IPS DF 4.7 (cell line): ENCODE measurements at regions not wholly inside any gene's neighbourhood (a gene's known extent, or its start where the extent isn't known, plus 50 kb on each side); places are given as distances from the start of the nearest gene placed in this dataset.
"Not testable (repeated sequence)": the region's sequence is repeated elsewhere in the genome, so short reads cannot be mapped to it uniquely, and the experiment has no call there.

Experiments
- DNase-seq: peaks from one replicate; pipeline ENCODE4 v3.0.0-alpha.2; 2013; ENCODE audit warnings: low spot score; ENCODE audit errors: extremely low read depth

- no peak for DNase-seq
These were observed 113.8 kb upstream of the SLC1A4 start for GRCh38 chr2:64875368-64875767.

- no peak for DNase-seq
These were observed 113.0 kb upstream of the SLC1A4 start for GRCh38 chr2:64876137-64876647.

GRCh38 chr2:64879745-64880144 lies 109.5 kb upstream of the SLC1A4 start:
- no peak for DNase-seq

- DNase-seq = no peak
These were observed 108.8 kb upstream of the SLC1A4 start for GRCh38 chr2:64880193-64880951.

GRCh38 chr2:64881037-64881492 lies 108.1 kb upstream of the SLC1A4 start:
- DNase-seq = no peak

GRCh38 chr2:64887565-64887964 lies 101.6 kb upstream of the SLC1A4 start:
- no peak for DNase-seq

- no peak for DNase-seq
These were observed 100.4 kb upstream of the SLC1A4 start for GRCh38 chr2:64888591-64889309.

GRCh38 chr2:64889803-64890202 lies 99.4 kb upstream of the SLC1A4 start:
- DNase-seq = no peak

- not testable (repeated sequence) for DNase-seq
These were observed 92.6 kb upstream of the SLC1A4 start for GRCh38 chr2:64896572-64896971.

GRCh38 chr2:64899081-64899865 lies 89.9 kb upstream of the SLC1A4 start:
- no peak for DNase-seq

- DNase-seq = not testable (repeated sequence)
These were observed 89.3 kb upstream of the SLC1A4 start for GRCh38 chr2:64899876-64900275.

GRCh38 chr2:64904413-64905329 lies 84.5 kb upstream of the SLC1A4 start:
- DNase-seq = no peak

GRCh38 chr2:64905338-64906024 lies 83.7 kb upstream of the SLC1A4 start:
- DNase-seq = no peak

GRCh38 chr2:64906853-64907536 lies 82.2 kb upstream of the SLC1A4 start:
- no peak for DNase-seq

GRCh38 chr2:64908406-64908805 lies 80.8 kb upstream of the SLC1A4 start:
- no peak for DNase-seq

GRCh38 chr2:64910523-64910922 lies 78.7 kb upstream of the SLC1A4 start:
- DNase-seq = no peak

GRCh38 chr2:64910972-64911433 lies 78.2 kb upstream of the SLC1A4 start:
- DNase-seq = no peak

GRCh38 chr2:64913357-64913869 lies 75.8 kb upstream of the SLC1A4 start:
- no peak for DNase-seq

- DNase-seq = no peak
These were observed 75.0 kb upstream of the SLC1A4 start for GRCh38 chr2:64914247-64914646.
